ENCODE measurements at regions not wholly inside any gene's neighbourhood (a gene's known extent, or its start where the extent isn't known, plus 50 kb on each side); places are given as distances from the start of the nearest gene placed in this dataset.

- TF ChIP-seq JUN (CRISPR knock-in tag; IDR thresholded peaks at IDR 0.05) (no peak), CTCF (IDR thresholded peaks at IDR 0.05) (no peak), NFATC4 (CRISPR knock-in tag; IDR thresholded peaks at IDR 0.05) (no peak), ESRRA (CRISPR knock-in tag; IDR thresholded peaks at IDR 0.05; ENCODE audit: borderline replicate concordance) (no peak)
- TF ChIP-seq, protein P1, sequence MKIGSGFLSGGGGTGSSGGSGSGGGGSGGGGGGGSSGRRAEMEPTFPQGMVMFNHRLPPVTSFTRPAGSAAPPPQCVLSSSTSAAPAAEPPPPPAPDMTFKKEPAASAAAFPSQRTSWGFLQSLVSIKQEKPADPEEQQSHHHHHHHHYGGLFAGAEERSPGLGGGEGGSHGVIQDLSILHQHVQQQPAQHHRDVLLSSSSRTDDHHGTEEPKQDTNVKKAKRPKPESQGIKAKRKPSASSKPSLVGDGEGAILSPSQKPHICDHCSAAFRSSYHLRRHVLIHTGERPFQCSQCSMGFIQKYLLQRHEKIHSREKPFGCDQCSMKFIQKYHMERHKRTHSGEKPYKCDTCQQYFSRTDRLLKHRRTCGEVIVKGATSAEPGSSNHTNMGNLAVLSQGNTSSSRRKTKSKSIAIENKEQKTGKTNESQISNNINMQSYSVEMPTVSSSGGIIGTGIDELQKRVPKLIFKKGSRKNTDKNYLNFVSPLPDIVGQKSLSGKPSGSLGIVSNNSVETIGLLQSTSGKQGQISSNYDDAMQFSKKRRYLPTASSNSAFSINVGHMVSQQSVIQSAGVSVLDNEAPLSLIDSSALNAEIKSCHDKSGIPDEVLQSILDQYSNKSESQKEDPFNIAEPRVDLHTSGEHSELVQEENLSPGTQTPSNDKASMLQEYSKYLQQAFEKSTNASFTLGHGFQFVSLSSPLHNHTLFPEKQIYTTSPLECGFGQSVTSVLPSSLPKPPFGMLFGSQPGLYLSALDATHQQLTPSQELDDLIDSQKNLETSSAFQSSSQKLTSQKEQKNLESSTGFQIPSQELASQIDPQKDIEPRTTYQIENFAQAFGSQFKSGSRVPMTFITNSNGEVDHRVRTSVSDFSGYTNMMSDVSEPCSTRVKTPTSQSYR (CRISPR knock-in tag; IDR thresholded peaks at IDR 0.05), result no peak
These were observed 338.1 kb upstream of the RAB6C start for GRCh38 chr2:129641371-129641770.
